Effector memory CD8-positive, alpha-beta T cell (primary cell): ENCODE measurements at regions not wholly inside any gene's neighbourhood (a gene's known extent, or its start where the extent isn't known, plus 50 kb on each side); places are given as distances from the start of the nearest gene placed in this dataset.
"Not testable (repeated sequence)": the region's sequence is repeated elsewhere in the genome, so short reads cannot be mapped to it uniquely, and the experiment has no call there.

Experiments used
- ATAC-seq: fragments of 150-1000 bp; cut with Tn5 transposase; replicated peaks from 2 replicates; pipeline ENCODE4 v1.10.0; 2021; ENCODE audit warnings: mild to moderate bottlenecking, moderate library complexity
- DNase-seq, 3 experiments: peaks; one replicate each; pipeline ENCODE4 v3.0.0; 2021
- H3K27ac Mint-ChIP-seq, 2 donors: one replicate each; pipeline ENCODE4 v1.8.0; 2022; ENCODE audit warnings: mild to moderate bottlenecking in 2 of 2, mixed read lengths in 2 of 2, moderate library complexity in 2 of 2
- H3K27me3 Mint-ChIP-seq, 2 donors: one replicate each; pipeline ENCODE4 v1.8.0; 2022; ENCODE audit warnings: mixed read lengths in 2 of 2
- H3K36me3 Mint-ChIP-seq: one replicate; pipeline ENCODE4 v1.8.0; 2022; ENCODE audit warnings: mild to moderate bottlenecking, moderate library complexity, mixed read lengths; ENCODE audit not compliant: insufficient read depth
- H3K4me1 Mint-ChIP-seq, 2 donors: one replicate each; pipeline ENCODE4 v1.8.0; 2022; ENCODE audit warnings: low read depth in 2 of 2, mixed read lengths in 2 of 2
- H3K4me3 Mint-ChIP-seq, 2 donors: one replicate each; pipeline ENCODE4 v1.8.0; 2022; ENCODE audit warnings: mild to moderate bottlenecking in 2 of 2, mixed read lengths in 2 of 2, moderate library complexity in 2 of 2
- H3K9me3 Mint-ChIP-seq, 2 donors: one replicate each; pipeline ENCODE4 v1.8.0; 2022; ENCODE audit warnings: mixed read lengths in 2 of 2

GRCh38 chr15:69675731-69676130, 223.1 kb downstream of the RPLP1 start:
- peak overlapping the region in 1 of 2 donors; percentile 22 for H3K27ac Mint-ChIP-seq
- H3K4me3 Mint-ChIP-seq = no peak overlapping the region
- no peak for DNase-seq
- no peaks in the 10 kb centered on the region for H3K36me3 Mint-ChIP-seq
- H3K27me3 Mint-ChIP-seq = peaks cover 0 to 13% of the 10 kb centered on the region in 2 donors
- ATAC-seq = no peak
- H3K9me3 Mint-ChIP-seq = no peaks in the 10 kb centered on the region
- peaks cover 30 to 32% of the 10 kb centered on the region in 2 donors for H3K4me1 Mint-ChIP-seq

GRCh38 chr15:69677403-69677802, 224.8 kb downstream of the RPLP1 start:
- no peak overlapping the region for H3K27ac Mint-ChIP-seq
- H3K27me3 Mint-ChIP-seq = peaks cover 0 to 13% of the 10 kb centered on the region in 2 donors
- peaks cover 25 to 27% of the 10 kb centered on the region in 2 donors for H3K4me1 Mint-ChIP-seq
- H3K4me3 Mint-ChIP-seq = no peak overlapping the region
- no peak for DNase-seq
- ATAC-seq = no peak
- H3K9me3 Mint-ChIP-seq = no peaks in the 10 kb centered on the region
- no peaks in the 10 kb centered on the region for H3K36me3 Mint-ChIP-seq

GRCh38 chr15:69679623-69680228, 227.1 kb downstream of the RPLP1 start:
- H3K4me3 Mint-ChIP-seq = peak overlapping the region; percentile 73 to 79
- DNase-seq (peak; percentile 11 to 33 (median 24)), ATAC-seq (peak; percentile 97)
- peaks cover 0 to 8% of the 10 kb centered on the region in 2 donors for H3K27me3 Mint-ChIP-seq
- no peaks in the 10 kb centered on the region for H3K36me3 Mint-ChIP-seq
- peak overlapping the region; percentile 86 to 90 for H3K27ac Mint-ChIP-seq
- no peaks in the 10 kb centered on the region for H3K9me3 Mint-ChIP-seq
- H3K4me1 Mint-ChIP-seq = peaks cover 25 to 26% of the 10 kb centered on the region in 2 donors

GRCh38 chr15:69684823-69685222, 232.2 kb downstream of the RPLP1 start:
- H3K9me3 Mint-ChIP-seq, H3K4me3 Mint-ChIP-seq, H3K27me3 Mint-ChIP-seq, ATAC-seq, DNase-seq, H3K36me3 Mint-ChIP-seq: not testable (repeated sequence)
- H3K27ac Mint-ChIP-seq = peak overlapping the region in 1 of 2 donors; percentile 44
- H3K4me1 Mint-ChIP-seq = peaks cover 11 to 16% of the 10 kb centered on the region in 2 donors

- ATAC-seq = no peak
- no peaks in the 10 kb centered on the region for H3K27me3 Mint-ChIP-seq
Measured at GRCh38 chr15:69685512-69686452, 233.2 kb downstream of the RPLP1 start.

GRCh38 chr15:69686626-69687025, 234.0 kb downstream of the RPLP1 start:
- H3K4me3 Mint-ChIP-seq = no peak overlapping the region
- H3K27ac Mint-ChIP-seq = no peak overlapping the region
- H3K27me3 Mint-ChIP-seq = no peaks in the 10 kb centered on the region
- peaks cover 3% of the 10 kb centered on the region for H3K36me3 Mint-ChIP-seq
- peaks cover 1 to 7% of the 10 kb centered on the region in 2 donors for H3K4me1 Mint-ChIP-seq
- DNase-seq (no peak), ATAC-seq (no peak)
- H3K9me3 Mint-ChIP-seq = peaks cover 0 to 3% of the 10 kb centered on the region in 2 donors

More at GRCh38 chr15:69685512-69686452, 233.2 kb downstream of the RPLP1 start:
- no peak for DNase-seq
- Mint-ChIP-seq H3K27ac (peak overlapping the region in 1 of 2 donors; percentile 44), H3K9me3 (peaks cover 0 to 3% of the 10 kb centered on the region in 2 donors), H3K4me3 (no peak overlapping the region), H3K36me3 (peaks cover 3% of the 10 kb centered on the region), H3K4me1 (peaks cover 2 to 7% of the 10 kb centered on the region in 2 donors)

GRCh38 chr15:69689133-69689532, 236.5 kb downstream of the RPLP1 start:
- Mint-ChIP-seq H3K4me3 (no peak overlapping the region), H3K4me1 (peaks cover 0 to 7% of the 10 kb centered on the region in 2 donors), H3K27ac (no peak overlapping the region), H3K36me3 (peaks cover 3% of the 10 kb centered on the region), H3K27me3 (no peaks in the 10 kb centered on the region), H3K9me3 (peaks cover 0 to 3% of the 10 kb centered on the region in 2 donors)
- ATAC-seq (no peak), DNase-seq (no peak)

GRCh38 chr15:69691307-69692015, 238.8 kb downstream of the RPLP1 start:
- no peak overlapping the region for H3K4me3 Mint-ChIP-seq
- H3K27me3 Mint-ChIP-seq = no peaks in the 10 kb centered on the region
- ATAC-seq = no peak
- H3K4me1 Mint-ChIP-seq = peaks cover 2 to 7% of the 10 kb centered on the region in 2 donors
- DNase-seq = no peak
- peaks cover 3% of the 10 kb centered on the region for H3K36me3 Mint-ChIP-seq
- H3K27ac Mint-ChIP-seq = no peak overlapping the region
- peaks cover 0 to 3% of the 10 kb centered on the region in 2 donors for H3K9me3 Mint-ChIP-seq

- ATAC-seq = no peak
- no peak overlapping the region for H3K4me3 Mint-ChIP-seq
- H3K4me1 Mint-ChIP-seq = peaks cover 2 to 6% of the 10 kb centered on the region in 2 donors
- no peaks in the 10 kb centered on the region for H3K27me3 Mint-ChIP-seq
- peaks cover 3% of the 10 kb centered on the region for H3K36me3 Mint-ChIP-seq
- DNase-seq = no peak
- H3K27ac Mint-ChIP-seq = no peak overlapping the region
- H3K9me3 Mint-ChIP-seq = peaks cover 0 to 3% of the 10 kb centered on the region in 2 donors
Measured at GRCh38 chr15:69692342-69692741, 239.7 kb downstream of the RPLP1 start.

- Mint-ChIP-seq H3K4me1 (peaks cover 2 to 6% of the 10 kb centered on the region in 2 donors), H3K27ac (no peak overlapping the region), H3K27me3 (no peaks in the 10 kb centered on the region), H3K9me3 (peaks cover 0 to 3% of the 10 kb centered on the region in 2 donors), H3K4me3 (no peak overlapping the region), H3K36me3 (peaks cover 3% of the 10 kb centered on the region)
- DNase-seq (no peak), ATAC-seq (no peak)
Measured at GRCh38 chr15:69693059-69693458, 240.4 kb downstream of the RPLP1 start.

GRCh38 chr15:69696946-69697345, 244.3 kb downstream of the RPLP1 start:
- Mint-ChIP-seq H3K4me3 (no peak overlapping the region), H3K4me1 (peaks cover 6% of the 10 kb centered on the region in 2 donors), H3K9me3 (no peaks in the 10 kb centered on the region), H3K27me3 (no peaks in the 10 kb centered on the region), H3K27ac (peak overlapping the region in 1 of 2 donors; percentile 30), H3K36me3 (peaks cover 3% of the 10 kb centered on the region)
- no peak for ATAC-seq
- no peak for DNase-seq

- DNase-seq (no peak), ATAC-seq (no peak)
- H3K4me3 Mint-ChIP-seq = no peak overlapping the region
- H3K27me3 Mint-ChIP-seq = no peaks in the 10 kb centered on the region
- peaks cover 3% of the 10 kb centered on the region for H3K36me3 Mint-ChIP-seq
- no peaks in the 10 kb centered on the region for H3K9me3 Mint-ChIP-seq
- H3K27ac Mint-ChIP-seq = no peak overlapping the region
- H3K4me1 Mint-ChIP-seq = peaks cover 6 to 7% of the 10 kb centered on the region in 2 donors
Measured at GRCh38 chr15:69697916-69698315, 245.3 kb downstream of the RPLP1 start.

- no peak overlapping the region for H3K27ac Mint-ChIP-seq
- DNase-seq (no peak), ATAC-seq (no peak)
- peaks cover 6 to 7% of the 10 kb centered on the region in 2 donors for H3K4me1 Mint-ChIP-seq
- no peak overlapping the region for H3K4me3 Mint-ChIP-seq
- H3K36me3 Mint-ChIP-seq = peaks cover 3% of the 10 kb centered on the region
- no peaks in the 10 kb centered on the region for H3K27me3 Mint-ChIP-seq
- no peaks in the 10 kb centered on the region for H3K9me3 Mint-ChIP-seq
Measured at GRCh38 chr15:69699096-69699495, 246.5 kb downstream of the RPLP1 start.
